BJ (cell line): ENCODE measurements at regions not wholly inside any gene's neighbourhood (a gene's known extent, or its start where the extent isn't known, plus 50 kb on each side); places are given as distances from the start of the nearest gene placed in this dataset.
"Not testable (repeated sequence)": the region's sequence is repeated elsewhere in the genome, so short reads cannot be mapped to it uniquely, and the experiment has no call there.

Experiments
- CTCF ChIA-PET: fragments of 350-600 bp; formaldehyde crosslinking; extraction: SDS; loops from one replicate; lab custom pipeline; 2021; ENCODE audit warnings: antibody characterized with exemption, inconsistent platforms; lab: Yijun Ruan, JAX
- POLR2A ChIA-PET: fragments of 300-600 bp; sonication (Branson Sonifier 250); formaldehyde crosslinking; extraction: SDS; loops from one replicate; lab custom pipeline; 2021; ENCODE audit warnings: antibody characterized with exemption; lab: Charles Lee
- DNase-seq: peaks from one replicate; pipeline ENCODE4 v3.0.0-alpha.2; 2011; ENCODE audit warnings: low read depth
- H3K27me3 ChIP-seq: 2 replicates; pipeline ENCODE4 v1.6.0; 2011; ENCODE audit warnings: low read length; ENCODE audit not compliant: control insufficient read depth, insufficient read depth
- H3K36me3 ChIP-seq: 2 replicates; pipeline ENCODE4 v1.5.1; 2011; ENCODE audit warnings: low read length; ENCODE audit not compliant: control insufficient read depth, insufficient read depth
- H3K4me3 ChIP-seq: 2 replicates; pipeline ENCODE4 v1.5.1; 2011; ENCODE audit warnings: low read depth, mild to moderate bottlenecking, control low read depth, low read length
- CTCF ChIP-seq: IDR thresholded peaks from 2 replicates; pipeline ENCODE4 v1.5.1; 2011; ENCODE audit warnings: low read depth, mild to moderate bottlenecking, control low read depth, inconsistent platforms, low read length, moderate library complexity; ENCODE audit not compliant: insufficient read depth

GRCh38 chr4:189731989-189732388, 208.7 kb upstream of the FRG1 start:
- POLR2A ChIA-PET, CTCF ChIA-PET, H3K27me3 ChIP-seq, H3K4me3 ChIP-seq, DNase-seq, H3K36me3 ChIP-seq: not testable (repeated sequence)

GRCh38 chr4:189733507-189733906, 207.2 kb upstream of the FRG1 start:
- DNase-seq, H3K36me3 ChIP-seq, CTCF ChIA-PET, H3K27me3 ChIP-seq, H3K4me3 ChIP-seq, POLR2A ChIA-PET: not testable (repeated sequence)

GRCh38 chr4:189734648-189735267, 205.9 kb upstream of the FRG1 start:
- DNase-seq, H3K27me3 ChIP-seq, H3K4me3 ChIP-seq, H3K36me3 ChIP-seq, CTCF ChIA-PET, POLR2A ChIA-PET: not testable (repeated sequence)

GRCh38 chr4:189736656-189737055, 204.0 kb upstream of the FRG1 start:
- POLR2A ChIA-PET, H3K27me3 ChIP-seq, H3K4me3 ChIP-seq, H3K36me3 ChIP-seq, DNase-seq, CTCF ChIA-PET: not testable (repeated sequence)

- H3K36me3 ChIP-seq, H3K27me3 ChIP-seq, CTCF ChIA-PET, POLR2A ChIA-PET, DNase-seq, H3K4me3 ChIP-seq: not testable (repeated sequence)
These were observed 200.6 kb upstream of the FRG1 start for GRCh38 chr4:189740118-189740517.

GRCh38 chr4:189740873-189741272, 199.8 kb upstream of the FRG1 start:
- H3K4me3 ChIP-seq, result no peak overlapping the region
- CTCF ChIA-PET, result no interaction called here
- no peaks in the 10 kb centered on the region for H3K27me3 ChIP-seq
- POLR2A ChIA-PET, result no interaction called here
- no peak for DNase-seq
- TF ChIP-seq CTCF, result no peak
- H3K36me3 ChIP-seq, result no peaks in the 10 kb centered on the region

GRCh38 chr4:189753092-189753491, 187.6 kb upstream of the FRG1 start:
- DNase-seq, H3K36me3 ChIP-seq, H3K4me3 ChIP-seq, H3K27me3 ChIP-seq, CTCF ChIA-PET, POLR2A ChIA-PET: not testable (repeated sequence)

- Histone ChIP-seq H3K27me3 (no peaks in the 10 kb centered on the region), H3K36me3 (no peaks in the 10 kb centered on the region), H3K4me3 (no peak overlapping the region)
- no peak for TF ChIP-seq CTCF
- CTCF ChIA-PET, result no interaction called here
- POLR2A ChIA-PET, result no interaction called here
- no peak for DNase-seq
These were observed 177.1 kb upstream of the FRG1 start for GRCh38 chr4:189763583-189763982.
